T-cell (primary cell): ENCODE measurements at regions not wholly inside any gene's neighbourhood (a gene's known extent, or its start where the extent isn't known, plus 50 kb on each side); places are given as distances from the start of the nearest gene placed in this dataset.

Source experiments
- ATAC-seq, 4 experiments: fragments of 200-7000 bp in 3 of 4; fragments of 150-1000 bp in 1 of 4; cut with Tn5 transposase; replicated peaks in 1 of 4; 1 replicate in 3 of 4; 2 replicates in 1 of 4; pipeline ENCODE4 v1.10.0; 2021; ENCODE audit warnings: moderate library complexity in 3 of 4, mild to moderate bottlenecking in 2 of 4, moderate number of reproducible peaks in 1 of 4
- CTCF ChIA-PET, 2 donors: fragments of 300-600 bp; sonication (Branson Sonifier 250); formaldehyde crosslinking; loops; one replicate each; lab custom pipeline; 2022; ENCODE audit warnings: antibody characterized with exemption in 2 of 2; lab: Charles Lee
- POLR2A ChIA-PET, 2 donors: fragments of 300-600 bp; sonication (Branson Sonifier 250); formaldehyde crosslinking; loops; one replicate each; lab custom pipeline; 2022; ENCODE audit warnings: antibody characterized with exemption in 2 of 2; lab: Charles Lee
- DNase-seq, 35 experiments: peaks; one replicate each; pipeline versions ENCODE4 v3.0.0 to v3.0.0-alpha.2; 2013 to 2023
- H3K27ac ChIP-seq: one replicate; pipeline ENCODE4 v1.5.1; 2013; ENCODE audit warnings: low read length
- H3K27me3 ChIP-seq, 2 experiments: replicated peaks in 1 of 2; 1 replicate in 1 of 2; 2 replicates in 1 of 2; pipeline versions ENCODE4 v1.6.1 to v1.7.0; 2013; ENCODE audit warnings: low read length in 1 of 2, mixed read lengths in 1 of 2; ENCODE audit not compliant: control insufficient read depth in 2 of 2, insufficient read depth in 2 of 2; ENCODE audit errors: extremely low read depth in 1 of 2
- H3K36me3 ChIP-seq, 2 donors: 1 replicate in 1 of 2; 2 replicates in 1 of 2; pipeline versions ENCODE4 v1.6.1 to v1.7.0; 2013; ENCODE audit warnings: low read length in 1 of 2; ENCODE audit not compliant: control insufficient read depth in 2 of 2, insufficient read depth in 1 of 2; ENCODE audit errors: extremely low read depth in 1 of 2
- H3K4me1 ChIP-seq, 2 experiments: 1 replicate in 1 of 2; 2 replicates in 1 of 2; pipeline versions ENCODE4 v1.6.1 to v1.7.0; 2013; ENCODE audit warnings: low read length in 2 of 2, mixed read lengths in 1 of 2; ENCODE audit not compliant: insufficient read depth in 2 of 2, control insufficient read depth in 1 of 2; ENCODE audit errors: extremely low read depth in 1 of 2
- H3K4me3 ChIP-seq, 2 donors: 1 replicate in 1 of 2; 2 replicates in 1 of 2; pipeline versions ENCODE4 v1.5.1 to v1.7.0; 2013; ENCODE audit warnings: mild to moderate bottlenecking in 2 of 2, low read length in 1 of 2, moderate library complexity in 1 of 2; ENCODE audit not compliant: control insufficient read depth in 1 of 2; ENCODE audit errors: extremely low read depth in 1 of 2
- H3K9me3 ChIP-seq: 2 replicates; pipeline ENCODE4 v1.7.0; 2013
- H3K27ac Mint-ChIP-seq, 2 donors: one replicate each; pipeline ENCODE4 v1.8.0; 2020 to 2021; ENCODE audit warnings: mild to moderate bottlenecking in 2 of 2, mixed read lengths in 2 of 2
- H3K27me3 Mint-ChIP-seq, 2 donors: one replicate each; pipeline ENCODE4 v1.8.0; 2021 to 2022; ENCODE audit warnings: mixed read lengths in 2 of 2
- H3K36me3 Mint-ChIP-seq: one replicate; pipeline ENCODE4 v1.8.0; 2021; ENCODE audit warnings: mixed read lengths
- H3K4me1 Mint-ChIP-seq, 3 donors: one replicate each; pipeline ENCODE4 v1.8.0; 2020 to 2022; ENCODE audit warnings: mixed read lengths in 3 of 3, mild to moderate bottlenecking in 1 of 3
- H3K4me3 Mint-ChIP-seq, 3 donors: one replicate each; pipeline ENCODE4 v1.8.0; 2020 to 2022; ENCODE audit warnings: mild to moderate bottlenecking in 3 of 3, mixed read lengths in 3 of 3, moderate library complexity in 3 of 3
- H3K9me3 Mint-ChIP-seq, 3 donors: one replicate each; pipeline ENCODE4 v1.8.0; 2020 to 2022; ENCODE audit warnings: mixed read lengths in 3 of 3
- WGBS: methylation state at CpG from one replicate; pipeline ENCODE4 v1.1.5; 2013; ENCODE audit warnings: missing lambda C conversion rate; ENCODE audit not compliant: insufficient coverage; 5-methylcytosine and 5-hydroxymethylcytosine counted together

- Histone ChIP-seq H3K27ac (no peak overlapping the region), H3K36me3 (no peaks in the 10 kb centered on the region), H3K4me3 (no peak overlapping the region), H3K4me1 (no peaks in the 10 kb centered on the region), H3K27me3 (no peaks in the 10 kb centered on the region), H3K9me3 (no peaks in the 10 kb centered on the region)
- no CpG with 5 or more reads among the region's 3 CpGs for WGBS
- Mint-ChIP-seq H3K36me3 (no peaks in the 10 kb centered on the region), H3K4me1 (no peaks in the 10 kb centered on the region), H3K9me3 (peaks cover 6 to 9% (median 8%) of the 10 kb centered on the region in 3 donors), H3K27me3 (no peaks in the 10 kb centered on the region), H3K4me3 (no peak overlapping the region), H3K27ac (no peak overlapping the region)
- no peak for ATAC-seq
- no peak for DNase-seq
- CTCF ChIA-PET = no interaction called here
- POLR2A ChIA-PET = no interaction called here
Observed at GRCh38 chr13:34428911-34429310, 513.2 kb upstream of the NBEA start.

DNA sequence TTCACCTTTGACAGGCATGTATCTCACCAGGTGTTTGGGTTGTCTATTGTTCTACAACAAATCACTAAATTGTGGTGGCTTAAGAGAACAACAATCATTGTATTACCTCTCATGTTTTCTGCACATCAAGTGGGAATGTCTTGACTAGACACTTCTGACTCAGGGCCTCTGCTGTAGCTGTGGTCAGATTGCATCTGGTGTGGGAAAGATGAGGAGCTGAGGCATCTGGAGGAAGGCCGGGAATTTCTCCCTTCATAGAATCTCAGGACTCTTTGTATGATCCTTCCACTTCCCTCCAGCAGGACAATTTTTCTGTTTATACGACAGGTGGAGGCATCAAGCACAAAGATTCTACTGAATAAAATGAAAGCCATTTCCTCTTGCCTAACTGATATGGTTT lies 511.8 kb upstream of the NBEA start:
- Histone ChIP-seq H3K9me3 (no peaks in the 10 kb centered on the region), H3K27me3 (no peaks in the 10 kb centered on the region), H3K4me3 (no peak overlapping the region), H3K27ac (no peak overlapping the region), H3K36me3 (no peaks in the 10 kb centered on the region), H3K4me1 (no peaks in the 10 kb centered on the region)
- Mint-ChIP-seq H3K27ac (no peak overlapping the region), H3K27me3 (no peaks in the 10 kb centered on the region), H3K36me3 (no peaks in the 10 kb centered on the region), H3K9me3 (peaks cover 6 to 9% (median 8%) of the 10 kb centered on the region in 3 donors), H3K4me3 (no peak overlapping the region), H3K4me1 (no peaks in the 10 kb centered on the region)
- no peak for ATAC-seq
- no peak for DNase-seq
- no CpG with 5 or more reads among the region's 2 CpGs for WGBS
- CTCF ChIA-PET = no interaction called here
- POLR2A ChIA-PET = no interaction called here

DNA sequence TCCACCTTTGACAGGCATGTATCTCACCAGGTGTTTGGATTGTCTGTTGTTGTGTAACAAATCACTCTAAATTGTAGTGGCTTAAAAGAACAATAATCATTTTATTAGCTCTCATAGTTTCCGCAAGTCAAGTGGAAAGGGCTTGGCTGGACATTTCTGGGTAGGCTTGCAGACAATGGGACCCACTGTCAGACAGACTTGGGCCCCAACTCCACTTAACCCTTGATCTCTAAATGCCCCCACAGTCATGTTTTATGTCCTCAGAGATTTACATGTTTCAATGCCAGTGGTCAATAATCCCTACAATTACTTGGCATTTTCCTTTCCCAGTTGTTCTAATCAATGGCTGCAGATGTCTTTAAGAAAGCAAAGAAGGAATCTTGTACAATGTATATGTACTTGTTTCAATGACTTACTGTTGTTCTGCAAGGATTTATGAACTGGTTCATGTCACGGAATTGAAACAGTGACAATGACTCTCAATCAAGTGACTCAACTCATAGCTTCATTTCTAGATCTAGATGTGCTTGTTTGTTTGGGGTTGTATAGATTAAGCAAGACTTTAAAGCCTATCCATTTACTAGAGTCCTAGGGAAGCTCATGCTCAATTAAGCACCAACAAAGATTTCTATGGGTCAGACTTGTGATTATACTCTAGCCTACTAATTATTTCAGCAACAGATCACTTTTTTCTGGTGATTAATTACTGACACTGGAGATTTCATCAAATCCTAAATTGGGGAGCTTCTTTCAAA lies 510.1 kb upstream of the NBEA start:
- Mint-ChIP-seq H3K4me3 (no peak overlapping the region), H3K4me1 (no peaks in the 10 kb centered on the region)
- ATAC-seq = no peak

GRCh38 chr13:34435338-34435737 lies 506.7 kb upstream of the NBEA start:
- ATAC-seq (no peak), DNase-seq (no peak)
- Mint-ChIP-seq H3K36me3 (no peaks in the 10 kb centered on the region), H3K4me3 (no peak overlapping the region), H3K27ac (no peak overlapping the region), H3K4me1 (no peaks in the 10 kb centered on the region), H3K9me3 (peaks cover 0 to 5% (median 3%) of the 10 kb centered on the region in 3 donors), H3K27me3 (no peaks in the 10 kb centered on the region)
- ChIA-PET POLR2A (no interaction called here), CTCF (no interaction called here)
- Histone ChIP-seq H3K36me3 (no peaks in the 10 kb centered on the region), H3K27ac (no peak overlapping the region), H3K27me3 (no peaks in the 10 kb centered on the region), H3K4me1 (no peaks in the 10 kb centered on the region), H3K9me3 (no peaks in the 10 kb centered on the region), H3K4me3 (no peak overlapping the region)
- WGBS = 71% methylated on average over 1 of the region's 3 CpGs

More for the DNA sequence above, 510.1 kb upstream of the NBEA start:
- Mint-ChIP-seq H3K27me3 (no peaks in the 10 kb centered on the region), H3K36me3 (no peaks in the 10 kb centered on the region), H3K27ac (no peak overlapping the region), H3K9me3 (peaks cover 4 to 8% (median 6%) of the 10 kb centered on the region in 3 donors)
- H3K27ac ChIP-seq = no peak overlapping the region
- no peaks in the 10 kb centered on the region for H3K4me1 ChIP-seq
- no peak overlapping the region for H3K4me3 ChIP-seq
- no CpG with 5 or more reads among the region's 2 CpGs for WGBS
- ChIA-PET CTCF (interaction anchor here in 1 of 2 donors (0.8 kb wide), 1 partner anchor 84 kb away, joined by 3 read pairs; no protein-coding TSS in a partner anchor), POLR2A (no interaction called here)
- DNase-seq = no peak
- no peaks in the 10 kb centered on the region for H3K27me3 ChIP-seq
- no peaks in the 10 kb centered on the region for H3K9me3 ChIP-seq
- no peaks in the 10 kb centered on the region for H3K36me3 ChIP-seq

DNA sequence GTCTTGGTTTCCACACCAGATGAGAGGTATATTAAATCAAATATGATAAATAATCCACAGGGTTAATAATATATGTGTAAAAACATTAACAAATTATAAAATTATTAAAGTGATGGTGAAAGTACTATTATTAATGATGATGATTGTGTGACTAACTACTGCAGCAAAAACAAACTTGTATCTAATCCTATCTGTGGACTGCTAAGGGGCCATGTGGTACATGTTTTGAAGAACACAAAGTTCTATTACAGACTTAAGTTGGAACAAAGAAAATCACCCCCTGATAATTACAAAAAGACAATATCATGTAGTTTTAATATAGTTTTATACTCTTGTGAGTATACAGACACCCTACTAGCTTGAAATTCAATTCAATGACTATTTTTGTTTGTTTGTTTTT lies 504.2 kb upstream of the NBEA start:
- H3K36me3 ChIP-seq = no peaks in the 10 kb centered on the region
- DNase-seq (no peak), ATAC-seq (no peak)
- H3K36me3 Mint-ChIP-seq = no peaks in the 10 kb centered on the region
- no peaks in the 10 kb centered on the region for H3K27me3 ChIP-seq
- H3K4me1 ChIP-seq = no peaks in the 10 kb centered on the region
- ChIA-PET POLR2A (no interaction called here), CTCF (no interaction called here)
- H3K4me3 ChIP-seq = no peak overlapping the region
- H3K9me3 Mint-ChIP-seq = no peaks in the 10 kb centered on the region
- H3K27ac Mint-ChIP-seq = no peak overlapping the region
- H3K4me3 Mint-ChIP-seq = no peak overlapping the region
- no peaks in the 10 kb centered on the region for H3K9me3 ChIP-seq
- no peaks in the 10 kb centered on the region for H3K27me3 Mint-ChIP-seq
- no peak overlapping the region for H3K27ac ChIP-seq
- no peaks in the 10 kb centered on the region for H3K4me1 Mint-ChIP-seq

- H3K36me3 Mint-ChIP-seq = no peaks in the 10 kb centered on the region
- ChIA-PET POLR2A (no interaction called here), CTCF (no interaction called here)
- H3K9me3 Mint-ChIP-seq = peaks cover 2 to 25% (median 9%) of the 10 kb centered on the region in 3 donors
- H3K27me3 Mint-ChIP-seq = no peaks in the 10 kb centered on the region
- H3K4me3 Mint-ChIP-seq = no peak overlapping the region
- H3K27ac Mint-ChIP-seq = no peak overlapping the region
- Histone ChIP-seq H3K27ac (no peak overlapping the region), H3K4me3 (no peak overlapping the region), H3K9me3 (peaks cover 4% of the 10 kb centered on the region), H3K4me1 (no peaks in the 10 kb centered on the region), H3K27me3 (no peaks in the 10 kb centered on the region), H3K36me3 (no peaks in the 10 kb centered on the region)
- DNase-seq = no peak
- ATAC-seq = no peak
- no peaks in the 10 kb centered on the region for H3K4me1 Mint-ChIP-seq
Observed at GRCh38 chr13:34452831-34453230, 489.2 kb upstream of the NBEA start.
